ENCODE measurements at regions not wholly inside any gene's neighbourhood (a gene's known extent, or its start where the extent isn't known, plus 50 kb on each side); places are given as distances from the start of the nearest gene placed in this dataset.

DNA sequence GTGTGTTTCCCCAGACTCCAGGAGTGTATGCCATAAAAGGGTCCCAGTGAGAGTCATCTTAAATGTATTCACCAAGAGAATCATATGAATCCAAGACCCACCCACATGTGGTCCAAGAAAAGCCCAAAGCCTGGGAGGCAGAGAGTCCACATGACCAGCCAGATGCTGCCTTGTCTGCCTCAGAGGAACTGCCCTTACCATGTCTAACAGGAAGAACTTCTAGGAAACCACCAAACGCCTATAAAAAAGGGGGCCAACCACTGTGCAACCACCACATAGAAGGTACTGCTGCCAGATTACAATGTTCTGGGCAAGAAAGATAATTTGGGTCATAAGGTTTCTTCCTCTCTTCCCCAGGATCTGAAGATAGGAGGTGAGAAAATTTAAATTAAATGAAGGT is 129.8 kb upstream of the SLC24A2 start:
- Histone ChIP-seq H3K9ac (ENCODE audit: low read length) (no peak overlapping the region), H3K9me3 (ENCODE audit: insufficient read depth, low read depth, low read length) (no peaks in the 10 kb centered on the region), H3K27ac (ENCODE audit: low read depth, low read length) (no peak overlapping the region), H3K4me2 (ENCODE audit: low read length) (no peak overlapping the region), H3K79me2 (ENCODE audit: insufficient read depth, low read length) (no peaks in the 10 kb centered on the region), H3K36me3 (ENCODE audit: insufficient read depth, low read length) (no peaks in the 10 kb centered on the region), H3K4me3 (ENCODE audit: insufficient read depth, low read depth, low read length) (no peak overlapping the region), H2AFZ (ENCODE audit: low read depth, low read length) (no peak overlapping the region), H4K20me1 (ENCODE audit: insufficient read depth, low read length) (no peaks in the 10 kb centered on the region), H3K27me3 (ENCODE audit: insufficient read depth, low read length) (no peaks in the 10 kb centered on the region), H3K4me1 (ENCODE audit: insufficient read depth, low read length) (no peaks in the 10 kb centered on the region)
- H3K4me1 Mint-ChIP-seq (ENCODE audit: low read depth, unreplicated experiment), result no peaks in the 10 kb centered on the region
- TF ChIP-seq, protein P1, sequence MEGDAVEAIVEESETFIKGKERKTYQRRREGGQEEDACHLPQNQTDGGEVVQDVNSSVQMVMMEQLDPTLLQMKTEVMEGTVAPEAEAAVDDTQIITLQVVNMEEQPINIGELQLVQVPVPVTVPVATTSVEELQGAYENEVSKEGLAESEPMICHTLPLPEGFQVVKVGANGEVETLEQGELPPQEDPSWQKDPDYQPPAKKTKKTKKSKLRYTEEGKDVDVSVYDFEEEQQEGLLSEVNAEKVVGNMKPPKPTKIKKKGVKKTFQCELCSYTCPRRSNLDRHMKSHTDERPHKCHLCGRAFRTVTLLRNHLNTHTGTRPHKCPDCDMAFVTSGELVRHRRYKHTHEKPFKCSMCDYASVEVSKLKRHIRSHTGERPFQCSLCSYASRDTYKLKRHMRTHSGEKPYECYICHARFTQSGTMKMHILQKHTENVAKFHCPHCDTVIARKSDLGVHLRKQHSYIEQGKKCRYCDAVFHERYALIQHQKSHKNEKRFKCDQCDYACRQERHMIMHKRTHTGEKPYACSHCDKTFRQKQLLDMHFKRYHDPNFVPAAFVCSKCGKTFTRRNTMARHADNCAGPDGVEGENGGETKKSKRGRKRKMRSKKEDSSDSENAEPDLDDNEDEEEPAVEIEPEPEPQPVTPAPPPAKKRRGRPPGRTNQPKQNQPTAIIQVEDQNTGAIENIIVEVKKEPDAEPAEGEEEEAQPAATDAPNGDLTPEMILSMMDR (IDR thresholded peaks at IDR 0.05; ENCODE audit: insufficient read depth, low read depth, low read length), result no peak
- TF ChIP-seq EZH2 (IDR thresholded peaks at IDR 0.05; ENCODE audit: insufficient read depth, low read length), result no peak
- FAIRE-seq (no peak), DNase-seq (ENCODE audit: low read depth) (no peak)
- H3K27ac Mint-ChIP-seq (ENCODE audit: unreplicated experiment), result no peak overlapping the region
- H3K4me3 Mint-ChIP-seq (ENCODE audit: unreplicated experiment), result no peak overlapping the region
- no peaks in the 10 kb centered on the region for H3K36me3 Mint-ChIP-seq (ENCODE audit: low read depth, unreplicated experiment)
- no peaks in the 10 kb centered on the region for H3K27me3 Mint-ChIP-seq (ENCODE audit: low read depth, unreplicated experiment)
- no peaks in the 10 kb centered on the region for H3K9me3 Mint-ChIP-seq (ENCODE audit: unreplicated experiment)

DNA sequence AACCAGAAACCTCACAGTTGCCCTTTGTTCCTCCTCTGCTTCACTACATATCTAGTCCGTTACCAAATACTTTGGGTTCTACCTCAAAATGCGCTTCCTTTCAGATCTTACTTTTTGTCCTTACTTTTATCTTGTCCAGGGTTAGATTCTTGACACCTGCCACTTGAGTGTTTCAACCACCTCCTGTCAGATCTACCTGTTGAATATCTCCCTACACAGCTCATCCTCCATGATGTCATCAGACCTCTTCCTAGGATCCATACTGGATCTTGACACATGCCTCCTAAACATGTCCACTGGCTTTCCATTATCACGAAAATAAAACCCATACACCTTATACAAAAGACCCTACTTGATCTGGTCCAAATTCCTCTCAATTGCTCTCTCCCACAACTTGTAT is 125.2 kb upstream of the SLC24A2 start:
- Histone ChIP-seq H3K4me3 (ENCODE audit: insufficient read depth, low read depth, low read length) (no peak overlapping the region), H2AFZ (ENCODE audit: low read depth, low read length) (no peak overlapping the region), H3K79me2 (ENCODE audit: insufficient read depth, low read length) (no peaks in the 10 kb centered on the region), H3K4me1 (ENCODE audit: insufficient read depth, low read length) (no peaks in the 10 kb centered on the region), H3K9ac (ENCODE audit: low read length) (no peak overlapping the region), H3K9me3 (ENCODE audit: insufficient read depth, low read depth, low read length) (no peaks in the 10 kb centered on the region), H3K4me2 (ENCODE audit: low read length) (no peak overlapping the region), H3K27me3 (ENCODE audit: insufficient read depth, low read length) (no peaks in the 10 kb centered on the region), H3K36me3 (ENCODE audit: insufficient read depth, low read length) (no peaks in the 10 kb centered on the region), H3K27ac (ENCODE audit: low read depth, low read length) (no peak overlapping the region), H4K20me1 (ENCODE audit: insufficient read depth, low read length) (no peaks in the 10 kb centered on the region)
- H3K27me3 Mint-ChIP-seq (ENCODE audit: low read depth, unreplicated experiment), result no peaks in the 10 kb centered on the region
- H3K4me1 Mint-ChIP-seq (ENCODE audit: low read depth, unreplicated experiment), result no peaks in the 10 kb centered on the region
- TF ChIP-seq, protein P1 (IDR thresholded peaks at IDR 0.05; ENCODE audit: insufficient read depth, low read depth, low read length), result no peak
- TF ChIP-seq EZH2 (IDR thresholded peaks at IDR 0.05; ENCODE audit: insufficient read depth, low read length), result no peak
- H3K4me3 Mint-ChIP-seq (ENCODE audit: unreplicated experiment), result no peak overlapping the region
- H3K9me3 Mint-ChIP-seq (ENCODE audit: unreplicated experiment), result no peaks in the 10 kb centered on the region
- no peak overlapping the region for H3K27ac Mint-ChIP-seq (ENCODE audit: unreplicated experiment)
- FAIRE-seq, result no peak
- no peak for DNase-seq (ENCODE audit: low read depth)
- no peaks in the 10 kb centered on the region for H3K36me3 Mint-ChIP-seq (ENCODE audit: low read depth, unreplicated experiment)

DNA sequence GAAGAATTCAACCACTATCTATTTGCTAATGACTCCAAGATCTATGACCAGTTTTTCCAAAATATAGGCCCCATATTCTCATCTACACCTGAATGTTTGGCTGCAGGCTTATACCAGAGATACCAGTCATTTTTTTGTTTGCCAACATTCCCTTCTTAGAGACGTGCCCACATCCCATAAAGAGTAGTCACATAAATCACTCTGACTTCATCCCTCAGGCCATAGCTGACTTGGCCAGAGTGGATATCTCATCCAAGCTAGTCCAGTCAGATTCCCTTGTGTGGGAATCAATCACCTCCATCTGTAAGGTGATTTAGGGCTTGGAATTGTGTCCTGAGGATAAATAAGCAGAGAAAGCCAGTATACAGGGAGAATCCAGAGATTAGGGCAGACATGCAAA is 124.3 kb upstream of the SLC24A2 start:
- Mint-ChIP-seq H3K4me1 (ENCODE audit: low read depth, unreplicated experiment) (no peaks in the 10 kb centered on the region), H3K27me3 (ENCODE audit: low read depth, unreplicated experiment) (no peaks in the 10 kb centered on the region), H3K36me3 (ENCODE audit: low read depth, unreplicated experiment) (no peaks in the 10 kb centered on the region), H3K9me3 (ENCODE audit: unreplicated experiment) (no peaks in the 10 kb centered on the region), H3K4me3 (ENCODE audit: unreplicated experiment) (no peak overlapping the region), H3K27ac (ENCODE audit: unreplicated experiment) (no peak overlapping the region)
- TF ChIP-seq, protein P1 (IDR thresholded peaks at IDR 0.05; ENCODE audit: insufficient read depth, low read depth, low read length), result no peak
- TF ChIP-seq EZH2 (IDR thresholded peaks at IDR 0.05; ENCODE audit: insufficient read depth, low read length), result no peak
- Histone ChIP-seq H3K27me3 (ENCODE audit: insufficient read depth, low read length) (no peaks in the 10 kb centered on the region), H3K9me3 (ENCODE audit: insufficient read depth, low read depth, low read length) (no peaks in the 10 kb centered on the region), H4K20me1 (ENCODE audit: insufficient read depth, low read length) (no peaks in the 10 kb centered on the region), H3K4me2 (ENCODE audit: low read length) (no peak overlapping the region), H3K4me1 (ENCODE audit: insufficient read depth, low read length) (no peaks in the 10 kb centered on the region), H3K27ac (ENCODE audit: low read depth, low read length) (no peak overlapping the region), H3K79me2 (ENCODE audit: insufficient read depth, low read length) (no peaks in the 10 kb centered on the region), H3K9ac (ENCODE audit: low read length) (no peak overlapping the region), H2AFZ (ENCODE audit: low read depth, low read length) (no peak overlapping the region), H3K36me3 (ENCODE audit: insufficient read depth, low read length) (no peaks in the 10 kb centered on the region), H3K4me3 (ENCODE audit: insufficient read depth, low read depth, low read length) (no peak overlapping the region)
- FAIRE-seq (no peak), DNase-seq (ENCODE audit: low read depth) (no peak)

Measured in astrocyte (in vitro differentiated cells and primary cell).